WTC11 (cell line): ENCODE measurements at regions not wholly inside any gene's neighbourhood (a gene's known extent, or its start where the extent isn't known, plus 50 kb on each side); places are given as distances from the start of the nearest gene placed in this dataset.

Source experiments
- ATAC-seq: fragments of 200-7000 bp; cut with Tn5 transposase; 2 replicates; pipeline ENCODE4 v1.10.0; 2021; ENCODE audit warnings: mild to moderate bottlenecking, moderate library complexity
- CTCF ChIA-PET: fragments of 300-600 bp; sonication (Branson Sonifier 250); formaldehyde crosslinking; loops from one replicate; lab custom pipeline; 2021; ENCODE audit warnings: antibody characterized with exemption; lab: Charles Lee
- POLR2A ChIA-PET: fragments of 350-600 bp; sonication (Branson Sonifier 250); formaldehyde crosslinking; loops from one replicate; lab custom pipeline; 2021; ENCODE audit warnings: antibody characterized with exemption; lab: Charles Lee
- DNase-seq: peaks from one replicate; pipeline ENCODE4 v3.0.0; 2021; ENCODE audit warnings: low spot score
- H3K27ac Mint-ChIP-seq: 2 replicates; pipeline ENCODE4 v1.8.0; 2021; ENCODE audit warnings: mixed read lengths
- H3K27me3 Mint-ChIP-seq: 2 replicates; pipeline ENCODE4 v1.8.0; 2021; ENCODE audit warnings: low read depth, mild to moderate bottlenecking, moderate library complexity, mixed read lengths
- H3K36me3 Mint-ChIP-seq: 2 replicates; pipeline ENCODE4 v1.8.0; 2021; ENCODE audit warnings: mixed read lengths
- H3K4me1 Mint-ChIP-seq: 2 replicates; pipeline ENCODE4 v1.8.0; 2022; ENCODE audit warnings: mixed read lengths
- H3K4me3 Mint-ChIP-seq: 2 replicates; pipeline ENCODE4 v1.8.0; 2021; ENCODE audit warnings: mild to moderate bottlenecking, moderate library complexity, mixed read lengths
- H3K9me3 Mint-ChIP-seq: 2 replicates; pipeline ENCODE4 v1.8.0; 2021; ENCODE audit warnings: mixed read lengths
- E2F1 ChIP-seq: sonication (generic); formaldehyde crosslinking; IDR thresholded peaks from 2 replicates; pipeline ENCODE4 v1.8.0; 2022; ENCODE audit warnings: mild to moderate bottlenecking, missing genetic modification reagents
- ELF4 ChIP-seq: sonication (generic); formaldehyde crosslinking; IDR thresholded peaks from 2 replicates; pipeline ENCODE4 v1.8.1; 2022; ENCODE audit warnings: low read depth, mild to moderate bottlenecking, moderate library complexity, missing genetic modification reagents
- GABPB1 ChIP-seq: sonication (generic); formaldehyde crosslinking; IDR thresholded peaks from 2 replicates; pipeline ENCODE4 v1.8.1; 2023; ENCODE audit warnings: mild to moderate bottlenecking, missing genetic modification reagents
- GRHL2 ChIP-seq: fragments of 250-450 bp; sonication (Bioruptor Pico); IDR thresholded peaks from 2 replicates; pipeline ENCODE4 v1.8.0; 2022; ENCODE audit warnings: mild to moderate bottlenecking, moderate library complexity; ENCODE audit not compliant: insufficient replicate concordance, severe bottlenecking
- IRF1 ChIP-seq: sonication (generic); formaldehyde crosslinking; IDR thresholded peaks from 2 replicates; pipeline ENCODE4 v1.8.0; 2023; ENCODE audit warnings: missing genetic modification reagents
- IRF2 ChIP-seq: sonication (generic); formaldehyde crosslinking; IDR thresholded peaks from 2 replicates; pipeline ENCODE4 v1.8.0; 2022; ENCODE audit warnings: low read depth, missing genetic modification reagents, borderline replicate concordance
- JAZF1 ChIP-seq: fragments of 250-450 bp; sonication (Bioruptor Pico); IDR thresholded peaks from 2 replicates; pipeline ENCODE4 v1.9.0; 2021; ENCODE audit warnings: moderate library complexity, mild to moderate bottlenecking, inconsistent platforms
- NFYB ChIP-seq: sonication (generic); formaldehyde crosslinking; conservative IDR thresholded peaks from 2 replicates; pipeline ENCODE4 v1.8.0; 2022; ENCODE audit warnings: low read depth, missing genetic modification reagents
- SMAD4 ChIP-seq: sonication (generic); formaldehyde crosslinking; IDR thresholded peaks from 2 replicates; pipeline ENCODE4 v1.8.0; 2022; ENCODE audit warnings: mild to moderate bottlenecking, missing genetic modification reagents
- STAT6 ChIP-seq: sonication (generic); formaldehyde crosslinking; conservative IDR thresholded peaks from 2 replicates; pipeline ENCODE4 v1.8.1; 2023; ENCODE audit warnings: mild to moderate bottlenecking, low read depth, missing genetic modification reagents, moderate library complexity
- TEAD4 ChIP-seq: sonication (generic); formaldehyde crosslinking; IDR thresholded peaks from 2 replicates; pipeline ENCODE4 v1.8.0; 2022; ENCODE audit warnings: mild to moderate bottlenecking, missing genetic modification reagents
- ZMAT4 ChIP-seq: fragments of 250-450 bp; sonication (Bioruptor Pico); IDR thresholded peaks from 2 replicates; pipeline ENCODE4 v1.9.0; 2021; ENCODE audit warnings: mild to moderate bottlenecking
- ZNF671 ChIP-seq: fragments of 250-450 bp; sonication (Bioruptor Pico); IDR thresholded peaks from 2 replicates; pipeline ENCODE4 v1.8.0; 2021; ENCODE audit warnings: mild to moderate bottlenecking
- TF ChIP-seq, protein P1 (sequence below): fragments of 250-450 bp; sonication (Bioruptor Pico); IDR thresholded peaks from 2 replicates; pipeline ENCODE4 v1.9.0; 2021; ENCODE audit warnings: moderate library complexity, mild to moderate bottlenecking, inconsistent platforms, borderline replicate concordance
- TF ChIP-seq, protein P2 (sequence below): sonication (generic); formaldehyde crosslinking; IDR thresholded peaks from 2 replicates; pipeline ENCODE4 v1.8.1; 2023; ENCODE audit warnings: mild to moderate bottlenecking, missing genetic modification reagents
- TF ChIP-seq, protein P3 (sequence below): sonication (generic); formaldehyde crosslinking; IDR thresholded peaks from 2 replicates; pipeline ENCODE4 v1.8.1; 2022; ENCODE audit warnings: mild to moderate bottlenecking, moderate library complexity, missing genetic modification reagents

- Mint-ChIP-seq H3K4me3 (no peak overlapping the region), H3K27ac (no peak overlapping the region), H3K36me3 (no peaks in the 10 kb centered on the region), H3K27me3 (no peaks in the 10 kb centered on the region), H3K4me1 (no peaks in the 10 kb centered on the region), H3K9me3 (no peaks in the 10 kb centered on the region)
- CTCF ChIA-PET, result interaction anchor here (0.6 to 1.4 kb wide), 3 partner anchors 33 to 536 kb away, joined by 3 to 5 read pairs (median 5); no protein-coding TSS in a partner anchor
- no peak for DNase-seq
- POLR2A ChIA-PET, result no interaction called here
- no peak for ATAC-seq
- TF ChIP-seq GRHL2 (CRISPR knock-in tag) (no peak), ELF4 (CRISPR knock-in tag) (no peak), STAT6 (CRISPR knock-in tag) (no peak)
Measured at GRCh38 chr11:43245466-43245865, 66.3 kb upstream of the API5 start.

DNA sequence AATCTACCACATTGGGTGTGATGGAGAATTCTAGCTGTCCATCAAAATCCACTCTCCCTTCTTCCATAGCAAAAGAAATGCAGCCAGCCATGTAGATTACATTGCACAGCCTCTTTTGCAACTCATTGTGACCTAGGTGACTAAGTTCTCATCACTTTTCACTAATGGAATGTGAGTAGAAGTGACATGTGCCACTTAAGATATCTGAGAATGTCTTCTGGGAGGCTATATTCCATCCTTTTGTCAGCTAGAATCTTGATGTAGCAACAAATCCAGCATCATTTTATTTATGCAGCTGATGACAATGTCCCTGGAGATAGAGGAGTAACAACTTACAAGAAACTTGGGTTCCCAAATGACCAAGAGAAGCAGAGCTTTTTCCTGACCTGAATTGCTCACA is 61.5 kb upstream of the API5 start:
- ChIA-PET POLR2A (no interaction called here), CTCF (interaction anchor here (1.4 kb wide), 1 partner anchor 33 kb away, joined by 6 read pairs; no protein-coding TSS in a partner anchor)
- TF ChIP-seq, protein P1, sequence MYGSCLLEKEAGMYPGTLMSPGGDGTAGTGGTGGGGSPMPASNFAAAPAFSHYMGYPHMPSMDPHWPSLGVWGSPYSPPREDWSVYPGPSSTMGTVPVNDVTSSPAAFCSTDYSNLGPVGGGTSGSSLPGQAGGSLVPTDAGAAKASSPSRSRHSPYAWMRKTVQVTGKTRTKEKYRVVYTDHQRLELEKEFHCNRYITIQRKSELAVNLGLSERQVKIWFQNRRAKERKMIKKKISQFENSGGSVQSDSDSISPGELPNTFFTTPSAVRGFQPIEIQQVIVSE (CRISPR knock-in tag), result no peak
- TF ChIP-seq ZMAT4, result no peak
- Mint-ChIP-seq H3K4me1 (no peaks in the 10 kb centered on the region), H3K36me3 (no peaks in the 10 kb centered on the region), H3K9me3 (no peaks in the 10 kb centered on the region), H3K27me3 (no peaks in the 10 kb centered on the region; the same call in 1 of the 2 replicates), H3K27ac (no peak overlapping the region), H3K4me3 (no peak overlapping the region)
- no peak for ATAC-seq
- DNase-seq, result no peak

- Mint-ChIP-seq H3K27me3 (no peaks in the 10 kb centered on the region; the same call in 1 of the 2 replicates), H3K4me3 (no peak overlapping the region), H3K4me1 (no peaks in the 10 kb centered on the region), H3K36me3 (peaks cover 14% of the 10 kb centered on the region), H3K9me3 (peaks cover 45% of the 10 kb centered on the region), H3K27ac (no peak overlapping the region)
- TF ChIP-seq SMAD4 (CRISPR knock-in tag), result no peak
- no peak for TF ChIP-seq IRF2 (CRISPR knock-in tag)
- TF ChIP-seq NFYB (CRISPR knock-in tag), result no peak
- TF ChIP-seq STAT6 (CRISPR knock-in tag), result no peak
- no peak for TF ChIP-seq ZNF671
- TF ChIP-seq, protein P2, sequence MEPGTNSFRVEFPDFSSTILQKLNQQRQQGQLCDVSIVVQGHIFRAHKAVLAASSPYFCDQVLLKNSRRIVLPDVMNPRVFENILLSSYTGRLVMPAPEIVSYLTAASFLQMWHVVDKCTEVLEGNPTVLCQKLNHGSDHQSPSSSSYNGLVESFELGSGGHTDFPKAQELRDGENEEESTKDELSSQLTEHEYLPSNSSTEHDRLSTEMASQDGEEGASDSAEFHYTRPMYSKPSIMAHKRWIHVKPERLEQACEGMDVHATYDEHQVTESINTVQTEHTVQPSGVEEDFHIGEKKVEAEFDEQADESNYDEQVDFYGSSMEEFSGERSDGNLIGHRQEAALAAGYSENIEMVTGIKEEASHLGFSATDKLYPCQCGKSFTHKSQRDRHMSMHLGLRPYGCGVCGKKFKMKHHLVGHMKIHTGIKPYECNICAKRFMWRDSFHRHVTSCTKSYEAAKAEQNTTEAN (CRISPR knock-in tag), result no peak
- TF ChIP-seq GABPB1 (CRISPR knock-in tag), result no peak
- no peak for TF ChIP-seq ZMAT4
- no peak for TF ChIP-seq E2F1 (CRISPR knock-in tag)
- TF ChIP-seq, protein P3, sequence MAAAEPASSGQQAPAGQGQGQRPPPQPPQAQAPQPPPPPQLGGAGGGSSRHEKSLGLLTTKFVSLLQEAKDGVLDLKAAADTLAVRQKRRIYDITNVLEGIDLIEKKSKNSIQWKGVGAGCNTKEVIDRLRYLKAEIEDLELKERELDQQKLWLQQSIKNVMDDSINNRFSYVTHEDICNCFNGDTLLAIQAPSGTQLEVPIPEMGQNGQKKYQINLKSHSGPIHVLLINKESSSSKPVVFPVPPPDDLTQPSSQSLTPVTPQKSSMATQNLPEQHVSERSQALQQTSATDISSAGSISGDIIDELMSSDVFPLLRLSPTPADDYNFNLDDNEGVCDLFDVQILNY, result no peak
- TF ChIP-seq JAZF1 (CRISPR knock-in tag), result no peak
- TF ChIP-seq TEAD4 (CRISPR knock-in tag), result no peak
- TF ChIP-seq IRF1 (CRISPR knock-in tag), result no peak
- CTCF ChIA-PET, result no interaction called here
- no peak for DNase-seq
- POLR2A ChIA-PET, result no interaction called here
- no peak for ATAC-seq
Measured at GRCh38 chr11:43261775-43262174, 50.0 kb upstream of the API5 start.
